ENCODE measurements at regions not wholly inside any gene's neighbourhood (a gene's known extent, or its start where the extent isn't known, plus 50 kb on each side); places are given as distances from the start of the nearest gene placed in this dataset.

DNA sequence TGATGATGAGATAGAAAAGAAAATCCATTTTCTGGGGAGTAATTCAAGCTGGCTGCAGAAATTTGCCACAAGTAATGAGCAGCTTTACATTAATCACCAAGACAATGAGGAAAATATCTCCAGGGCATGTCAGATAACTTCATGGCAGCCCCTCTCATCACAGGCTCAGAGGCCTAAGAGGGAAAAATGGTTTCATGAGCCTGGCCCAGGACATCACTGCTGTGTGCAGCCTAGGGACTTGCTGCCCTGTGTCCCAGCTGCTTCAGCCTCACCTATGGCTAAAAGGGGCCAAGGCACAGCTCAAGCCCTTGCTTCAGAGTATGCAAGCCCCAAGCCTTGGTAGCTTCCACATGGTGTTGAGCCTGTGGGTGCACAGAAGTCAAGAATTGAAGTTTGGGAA lies 161.7 kb downstream of the OPA1 start:
- H3K27me3 ChIP-seq (ENCODE audit: control insufficient read depth, insufficient read depth, low read length): no peaks in the 10 kb centered on the region
- FAIRE-seq: no peak
- TF ChIP-seq, protein P1, sequence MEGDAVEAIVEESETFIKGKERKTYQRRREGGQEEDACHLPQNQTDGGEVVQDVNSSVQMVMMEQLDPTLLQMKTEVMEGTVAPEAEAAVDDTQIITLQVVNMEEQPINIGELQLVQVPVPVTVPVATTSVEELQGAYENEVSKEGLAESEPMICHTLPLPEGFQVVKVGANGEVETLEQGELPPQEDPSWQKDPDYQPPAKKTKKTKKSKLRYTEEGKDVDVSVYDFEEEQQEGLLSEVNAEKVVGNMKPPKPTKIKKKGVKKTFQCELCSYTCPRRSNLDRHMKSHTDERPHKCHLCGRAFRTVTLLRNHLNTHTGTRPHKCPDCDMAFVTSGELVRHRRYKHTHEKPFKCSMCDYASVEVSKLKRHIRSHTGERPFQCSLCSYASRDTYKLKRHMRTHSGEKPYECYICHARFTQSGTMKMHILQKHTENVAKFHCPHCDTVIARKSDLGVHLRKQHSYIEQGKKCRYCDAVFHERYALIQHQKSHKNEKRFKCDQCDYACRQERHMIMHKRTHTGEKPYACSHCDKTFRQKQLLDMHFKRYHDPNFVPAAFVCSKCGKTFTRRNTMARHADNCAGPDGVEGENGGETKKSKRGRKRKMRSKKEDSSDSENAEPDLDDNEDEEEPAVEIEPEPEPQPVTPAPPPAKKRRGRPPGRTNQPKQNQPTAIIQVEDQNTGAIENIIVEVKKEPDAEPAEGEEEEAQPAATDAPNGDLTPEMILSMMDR (IDR thresholded peaks at IDR 0.05; ENCODE audit: insufficient read depth, low read length, severe bottlenecking): no peak

DNA sequence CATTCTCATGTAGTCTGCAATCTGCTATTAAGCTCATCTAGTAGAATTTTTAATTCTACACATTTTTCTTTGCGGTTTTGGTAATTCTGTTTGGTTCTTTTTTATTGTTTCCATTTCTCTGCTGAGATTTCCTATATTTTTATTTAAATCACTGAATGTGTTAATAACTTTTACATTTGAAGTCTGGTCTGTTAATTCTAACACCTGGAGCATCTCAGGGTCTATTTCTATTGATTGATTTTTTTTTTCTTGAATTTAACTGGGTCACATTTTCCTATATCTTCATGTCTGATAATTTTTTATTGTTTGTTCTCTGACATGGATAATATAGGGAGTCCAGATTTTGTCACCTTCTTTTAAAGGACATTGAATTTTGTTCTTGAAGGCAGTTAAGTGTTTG lies 163.5 kb downstream of the OPA1 start:
- H3K27me3 ChIP-seq (ENCODE audit: control insufficient read depth, insufficient read depth, low read length): no peaks in the 10 kb centered on the region
- FAIRE-seq (no peak), DNase-seq (ENCODE audit: low read depth) (no peak)
- TF ChIP-seq, protein P1 (IDR thresholded peaks at IDR 0.05; ENCODE audit: insufficient read depth, low read length, severe bottlenecking): no peak
- no peak overlapping the region for H3K4me3 ChIP-seq (ENCODE audit: low read depth, low read length)
- H3K36me3 ChIP-seq (ENCODE audit: control insufficient read depth, insufficient read depth, low read length): no peaks in the 10 kb centered on the region

More for the DNA sequence above, 161.7 kb downstream of the OPA1 start:
- no peak overlapping the region for H3K4me3 ChIP-seq (ENCODE audit: low read depth, low read length)
- DNase-seq (ENCODE audit: low read depth): no peak
- H3K36me3 ChIP-seq (ENCODE audit: control insufficient read depth, insufficient read depth, low read length): no peaks in the 10 kb centered on the region

DNA sequence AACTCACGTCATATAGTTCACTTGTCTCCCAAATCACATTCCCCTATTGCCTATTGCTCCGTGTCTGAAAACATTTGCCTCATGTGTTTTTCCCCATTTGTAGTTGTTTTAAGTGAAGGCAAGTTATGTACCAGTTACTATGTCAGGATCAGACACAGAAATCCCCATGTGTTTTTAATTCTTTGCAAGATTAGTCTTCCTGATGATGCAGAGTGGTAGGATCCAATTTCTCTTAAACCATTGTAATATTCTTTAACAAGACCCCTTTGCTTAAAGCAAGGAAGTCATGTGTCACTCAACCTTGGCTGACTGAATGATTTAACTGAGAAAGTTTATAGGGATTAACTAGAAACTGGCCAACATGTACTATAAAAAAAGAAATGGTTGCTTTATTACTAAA lies 164.4 kb downstream of the OPA1 start:
- no peak for FAIRE-seq
- TF ChIP-seq, protein P1 (IDR thresholded peaks at IDR 0.05; ENCODE audit: insufficient read depth, low read length, severe bottlenecking): no peak

DNA sequence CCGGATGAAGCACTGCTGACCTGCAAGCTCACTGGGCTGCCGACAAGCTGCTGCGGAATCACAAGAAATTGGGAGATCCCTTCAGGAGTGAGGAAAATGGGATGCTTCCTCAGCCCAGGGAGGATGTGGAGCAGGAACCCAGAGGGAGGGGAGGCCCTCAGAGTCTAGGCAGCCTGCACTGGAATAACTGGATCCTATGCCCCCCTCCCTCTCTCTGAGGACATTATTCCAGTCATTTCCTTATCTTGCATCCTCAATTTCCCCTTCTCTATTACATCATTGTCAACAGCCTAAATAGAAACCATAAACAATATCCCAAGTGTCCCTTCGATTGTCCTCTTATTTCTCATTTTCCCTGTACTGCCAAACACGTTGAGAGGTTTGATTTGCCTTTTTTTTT lies 169.0 kb downstream of the OPA1 start:
- Histone ChIP-seq H3K27me3 (ENCODE audit: control insufficient read depth, insufficient read depth, low read length) (no peaks in the 10 kb centered on the region), H3K4me3 (ENCODE audit: low read depth, low read length) (no peak overlapping the region), H3K36me3 (ENCODE audit: control insufficient read depth, insufficient read depth, low read length) (no peaks in the 10 kb centered on the region)
- DNase-seq (ENCODE audit: low read depth) (no peak), FAIRE-seq (no peak)
- TF ChIP-seq, protein P1 (IDR thresholded peaks at IDR 0.05; ENCODE audit: insufficient read depth, low read length, severe bottlenecking): no peak

More for the DNA sequence above, 164.4 kb downstream of the OPA1 start:
- DNase-seq (ENCODE audit: low read depth): no peak
- Histone ChIP-seq H3K4me3 (ENCODE audit: low read depth, low read length) (no peak overlapping the region), H3K36me3 (ENCODE audit: control insufficient read depth, insufficient read depth, low read length) (no peaks in the 10 kb centered on the region), H3K27me3 (ENCODE audit: control insufficient read depth, insufficient read depth, low read length) (no peaks in the 10 kb centered on the region)

DNA sequence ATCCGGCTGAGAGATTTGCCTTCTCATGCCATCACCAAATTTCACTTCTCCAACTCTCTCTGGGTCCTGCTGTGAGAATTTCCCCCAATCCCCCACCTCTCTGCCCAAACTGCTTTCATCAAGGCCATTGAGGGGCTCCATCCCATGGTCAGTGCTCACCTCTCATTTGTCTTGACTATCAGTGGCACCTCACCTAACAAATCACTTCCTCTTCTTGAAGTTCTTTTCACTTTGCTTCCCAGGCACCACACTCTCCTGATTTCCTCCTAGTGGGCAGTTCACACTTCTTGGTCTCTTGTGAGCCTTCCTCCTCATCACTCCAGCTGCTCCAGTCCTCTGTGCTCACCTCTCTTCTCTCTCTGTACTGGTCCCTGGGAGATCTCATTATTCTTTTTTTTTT lies 169.6 kb downstream of the OPA1 start:
- DNase-seq (ENCODE audit: low read depth) (no peak), FAIRE-seq (no peak)
- Histone ChIP-seq H3K36me3 (ENCODE audit: control insufficient read depth, insufficient read depth, low read length) (no peaks in the 10 kb centered on the region), H3K4me3 (ENCODE audit: low read depth, low read length) (no peak overlapping the region), H3K27me3 (ENCODE audit: control insufficient read depth, insufficient read depth, low read length) (no peaks in the 10 kb centered on the region)
- TF ChIP-seq, protein P1 (IDR thresholded peaks at IDR 0.05; ENCODE audit: insufficient read depth, low read length, severe bottlenecking): no peak

DNA sequence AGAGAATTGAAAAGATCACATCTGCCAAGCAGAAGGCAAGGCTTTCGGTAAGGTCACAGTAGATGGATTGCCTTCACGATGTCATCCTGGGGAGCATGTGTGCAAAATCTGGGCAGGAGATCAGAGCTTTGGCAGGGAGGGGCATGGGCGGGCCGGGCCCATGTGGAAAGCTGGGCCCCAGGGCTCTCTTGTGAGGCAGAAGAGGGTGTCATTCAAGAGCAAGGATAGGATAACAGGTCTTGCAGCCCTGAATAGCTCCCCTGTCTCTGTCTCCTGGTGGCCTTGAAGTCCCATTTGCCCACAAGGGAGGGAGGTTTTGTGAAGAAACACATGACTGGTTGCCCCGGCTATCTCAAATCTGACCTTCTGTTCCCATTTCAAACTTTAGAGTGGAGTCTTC lies 172.0 kb downstream of the OPA1 start:
- Histone ChIP-seq H3K36me3 (ENCODE audit: control insufficient read depth, insufficient read depth, low read length) (no peaks in the 10 kb centered on the region), H3K4me3 (ENCODE audit: low read depth, low read length) (no peak overlapping the region), H3K27me3 (ENCODE audit: control insufficient read depth, insufficient read depth, low read length) (no peaks in the 10 kb centered on the region)
- TF ChIP-seq, protein P1 (IDR thresholded peaks at IDR 0.05; ENCODE audit: insufficient read depth, low read length, severe bottlenecking): no peak
- FAIRE-seq: no peak
- DNase-seq (ENCODE audit: low read depth): no peak

Data from bronchial epithelial cell (primary cell).